ENCODE measurements at regions not wholly inside any gene's neighbourhood (a gene's known extent, or its start where the extent isn't known, plus 50 kb on each side); places are given as distances from the start of the nearest gene placed in this dataset.
"Not testable (repeated sequence)": the region's sequence is repeated elsewhere in the genome, so short reads cannot be mapped to it uniquely, and the experiment has no call there.

DNA sequence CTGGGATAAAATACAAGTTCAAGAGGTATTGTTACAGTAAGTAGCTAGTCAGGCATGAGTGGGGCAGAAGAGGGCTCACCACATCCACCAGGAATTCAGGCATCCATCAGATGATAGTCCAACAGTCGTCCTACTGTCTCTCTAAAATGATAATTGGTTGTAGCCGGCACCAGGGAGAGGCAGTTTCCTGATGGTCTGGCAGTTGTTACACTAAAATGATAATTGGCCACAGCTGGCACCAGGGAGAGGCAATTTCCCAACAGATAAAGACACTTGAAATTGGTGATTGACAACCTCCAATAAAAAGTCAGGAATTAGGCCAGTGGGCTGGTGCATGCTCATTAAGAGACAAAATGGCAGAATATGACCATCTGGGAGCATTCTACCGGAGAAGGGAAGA lies 545.8 kb downstream of the AMY1C start:
- intact Hi-C loops (cut with micrococcal nuclease) = no loop called here
- H3K9me3 ChIP-seq (replicated peaks) = peaks cover 9% of the 10 kb centered on the region
- no peaks in the 10 kb centered on the region for H3K36me3 ChIP-seq
- no peak for DNase-seq
- no peaks in the 10 kb centered on the region for H3K4me1 ChIP-seq
- no peaks in the 10 kb centered on the region for H3K27me3 ChIP-seq (ENCODE audit: low read depth)
- no peak overlapping the region for H3K27ac ChIP-seq (replicated peaks)
- no peak overlapping the region for H3K4me3 ChIP-seq
- TF ChIP-seq, protein P1, sequence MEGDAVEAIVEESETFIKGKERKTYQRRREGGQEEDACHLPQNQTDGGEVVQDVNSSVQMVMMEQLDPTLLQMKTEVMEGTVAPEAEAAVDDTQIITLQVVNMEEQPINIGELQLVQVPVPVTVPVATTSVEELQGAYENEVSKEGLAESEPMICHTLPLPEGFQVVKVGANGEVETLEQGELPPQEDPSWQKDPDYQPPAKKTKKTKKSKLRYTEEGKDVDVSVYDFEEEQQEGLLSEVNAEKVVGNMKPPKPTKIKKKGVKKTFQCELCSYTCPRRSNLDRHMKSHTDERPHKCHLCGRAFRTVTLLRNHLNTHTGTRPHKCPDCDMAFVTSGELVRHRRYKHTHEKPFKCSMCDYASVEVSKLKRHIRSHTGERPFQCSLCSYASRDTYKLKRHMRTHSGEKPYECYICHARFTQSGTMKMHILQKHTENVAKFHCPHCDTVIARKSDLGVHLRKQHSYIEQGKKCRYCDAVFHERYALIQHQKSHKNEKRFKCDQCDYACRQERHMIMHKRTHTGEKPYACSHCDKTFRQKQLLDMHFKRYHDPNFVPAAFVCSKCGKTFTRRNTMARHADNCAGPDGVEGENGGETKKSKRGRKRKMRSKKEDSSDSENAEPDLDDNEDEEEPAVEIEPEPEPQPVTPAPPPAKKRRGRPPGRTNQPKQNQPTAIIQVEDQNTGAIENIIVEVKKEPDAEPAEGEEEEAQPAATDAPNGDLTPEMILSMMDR (IDR thresholded peaks at IDR 0.05; ENCODE audit: borderline replicate concordance) = no peak

DNA sequence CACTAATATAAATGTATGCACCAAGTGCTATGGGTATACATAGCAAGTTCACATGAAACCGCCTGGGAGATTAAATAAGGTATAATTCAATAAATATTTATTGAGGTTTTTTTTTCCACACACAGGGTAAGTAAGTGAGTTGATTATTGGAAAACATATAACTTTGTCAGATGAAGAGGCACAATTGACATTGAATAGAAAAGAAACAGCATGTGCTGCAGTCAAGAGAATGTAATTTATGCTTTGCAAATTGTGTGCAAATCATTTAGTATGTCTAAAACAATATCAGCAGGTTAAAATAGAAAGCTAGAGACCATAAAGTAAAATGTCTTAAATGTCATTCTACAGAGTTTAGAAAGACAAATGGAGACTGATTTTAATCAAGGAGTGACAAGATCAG lies 560.0 kb downstream of the AMY1C start:
- TF ChIP-seq, protein P1 (IDR thresholded peaks at IDR 0.05; ENCODE audit: borderline replicate concordance) = no peak
- no peak overlapping the region for H3K4me3 ChIP-seq
- H3K36me3 ChIP-seq = no peaks in the 10 kb centered on the region
- intact Hi-C loops (cut with micrococcal nuclease) = no loop called here
- DNase-seq = no peak
- H3K27me3 ChIP-seq (ENCODE audit: low read depth) = no peaks in the 10 kb centered on the region
- no peak overlapping the region for H3K27ac ChIP-seq (replicated peaks)
- H3K4me1 ChIP-seq = no peaks in the 10 kb centered on the region
- peaks cover 13% of the 10 kb centered on the region for H3K9me3 ChIP-seq (replicated peaks)

DNA sequence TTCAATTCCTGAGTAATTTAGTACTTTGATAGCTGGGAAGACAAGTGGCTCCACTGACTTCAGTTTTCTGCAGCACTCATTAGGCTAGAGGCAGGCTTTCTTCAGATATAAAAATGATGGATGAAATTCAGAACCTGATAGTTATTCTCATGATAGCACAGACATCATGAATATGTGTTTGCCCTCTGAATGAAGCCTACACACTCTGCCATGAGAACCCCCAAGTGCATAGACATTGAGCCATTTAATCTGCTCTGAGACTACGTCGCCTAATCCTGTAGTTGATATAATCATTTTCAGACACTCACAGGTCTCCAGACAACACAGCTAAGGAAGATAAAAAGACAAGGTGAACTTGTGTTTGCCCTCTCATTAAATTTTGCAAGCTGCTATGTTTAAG lies 566.1 kb downstream of the AMY1C start:
- no peak overlapping the region for H3K27ac ChIP-seq (replicated peaks)
- intact Hi-C loops (cut with micrococcal nuclease) = no loop called here

DNA sequence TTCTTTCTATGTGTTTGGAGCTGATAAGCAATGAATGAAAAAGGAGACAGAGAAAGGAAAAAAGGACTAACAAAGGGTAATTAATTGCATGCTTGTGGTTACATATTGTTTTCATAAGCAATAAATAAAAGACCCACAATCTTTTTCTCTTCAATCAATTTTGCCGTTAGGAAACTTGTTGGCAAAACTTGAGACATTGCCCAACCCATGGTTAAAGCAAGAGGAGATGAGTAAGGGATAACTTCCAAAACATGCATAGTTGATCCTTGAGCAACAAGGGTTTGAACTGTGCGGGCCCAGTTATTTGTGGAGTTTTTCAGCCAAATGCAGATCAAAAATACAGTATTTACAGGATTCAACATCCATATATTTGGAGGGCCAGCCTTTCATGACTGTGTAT lies 572.4 kb downstream of the AMY1C start:
- Histone ChIP-seq H3K4me1 (no peaks in the 10 kb centered on the region), H3K27me3 (ENCODE audit: low read depth) (no peaks in the 10 kb centered on the region), H3K9me3 (replicated peaks) (peaks cover 23% of the 10 kb centered on the region), H3K36me3 (no peaks in the 10 kb centered on the region), H3K27ac (replicated peaks) (no peak overlapping the region), H3K4me3 (no peak overlapping the region)
- intact Hi-C loops (cut with micrococcal nuclease) = no loop called here
- DNase-seq = no peak
- TF ChIP-seq, protein P1 (IDR thresholded peaks at IDR 0.05; ENCODE audit: borderline replicate concordance) = no peak

More for the DNA sequence above, 566.1 kb downstream of the AMY1C start:
- H3K4me1 ChIP-seq = no peaks in the 10 kb centered on the region
- TF ChIP-seq, protein P1 (IDR thresholded peaks at IDR 0.05; ENCODE audit: borderline replicate concordance) = no peak
- peaks cover 16% of the 10 kb centered on the region for H3K9me3 ChIP-seq (replicated peaks)
- H3K27me3 ChIP-seq (ENCODE audit: low read depth) = no peaks in the 10 kb centered on the region
- H3K4me3 ChIP-seq = no peak overlapping the region
- H3K36me3 ChIP-seq = no peaks in the 10 kb centered on the region
- no peak for DNase-seq

DNA sequence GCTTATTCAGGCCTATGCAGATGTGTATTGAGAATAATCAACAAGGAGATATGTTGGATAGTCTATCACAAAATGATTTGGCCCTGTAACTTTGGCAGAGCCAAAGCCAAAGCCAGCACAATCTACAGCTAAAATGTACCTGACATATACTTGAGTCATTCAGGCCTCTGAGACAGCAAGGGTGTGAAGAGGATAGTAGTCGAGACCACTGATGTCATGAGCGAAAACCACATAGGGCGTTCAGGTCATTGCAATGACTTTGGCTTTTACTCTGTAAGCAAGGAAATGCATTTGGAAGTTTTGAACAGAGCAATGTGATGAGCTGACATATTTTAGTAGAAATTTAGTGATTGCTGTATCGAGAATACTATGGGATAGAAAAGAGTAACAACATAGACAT lies 579.6 kb downstream of the AMY1C start:
- DNase-seq = no peak
- H3K4me3 ChIP-seq = no peak overlapping the region
- no peaks in the 10 kb centered on the region for H3K27me3 ChIP-seq (ENCODE audit: low read depth)
- peaks cover 31% of the 10 kb centered on the region for H3K9me3 ChIP-seq (replicated peaks)
- intact Hi-C loops (cut with micrococcal nuclease) = no loop called here
- no peaks in the 10 kb centered on the region for H3K36me3 ChIP-seq
- no peak overlapping the region for H3K27ac ChIP-seq (replicated peaks)
- TF ChIP-seq, protein P1 (IDR thresholded peaks at IDR 0.05; ENCODE audit: borderline replicate concordance) = no peak
- no peaks in the 10 kb centered on the region for H3K4me1 ChIP-seq

DNA sequence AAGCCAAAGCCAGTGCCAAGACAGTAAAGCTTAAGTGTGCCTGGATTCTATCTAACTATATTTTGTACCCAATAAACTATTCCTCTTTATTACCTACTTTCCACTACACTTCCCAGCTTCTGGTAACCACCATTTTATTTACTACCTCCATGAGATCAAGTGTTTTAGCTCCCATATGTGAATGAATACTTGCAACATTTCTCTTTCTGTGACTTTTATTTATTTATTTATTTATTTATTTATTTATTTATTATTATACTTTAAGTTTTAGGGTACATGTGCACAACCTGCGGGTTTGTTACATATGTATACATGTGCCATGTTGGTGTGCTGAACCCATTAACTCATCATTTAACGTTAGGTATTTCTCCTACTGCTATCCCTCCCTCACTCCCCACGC lies 582.1 kb downstream of the AMY1C start:
- intact Hi-C loops (cut with micrococcal nuclease) = no loop called here
- H3K36me3 ChIP-seq = no peaks in the 10 kb centered on the region
- no peak for DNase-seq
- no peaks in the 10 kb centered on the region for H3K4me1 ChIP-seq
- no peaks in the 10 kb centered on the region for H3K27me3 ChIP-seq (ENCODE audit: low read depth)
- H3K4me3 ChIP-seq = no peak overlapping the region
- TF ChIP-seq, protein P1 (IDR thresholded peaks at IDR 0.05; ENCODE audit: borderline replicate concordance) = no peak
- no peak overlapping the region for H3K27ac ChIP-seq (replicated peaks)
- peaks cover 36% of the 10 kb centered on the region for H3K9me3 ChIP-seq (replicated peaks)

DNA sequence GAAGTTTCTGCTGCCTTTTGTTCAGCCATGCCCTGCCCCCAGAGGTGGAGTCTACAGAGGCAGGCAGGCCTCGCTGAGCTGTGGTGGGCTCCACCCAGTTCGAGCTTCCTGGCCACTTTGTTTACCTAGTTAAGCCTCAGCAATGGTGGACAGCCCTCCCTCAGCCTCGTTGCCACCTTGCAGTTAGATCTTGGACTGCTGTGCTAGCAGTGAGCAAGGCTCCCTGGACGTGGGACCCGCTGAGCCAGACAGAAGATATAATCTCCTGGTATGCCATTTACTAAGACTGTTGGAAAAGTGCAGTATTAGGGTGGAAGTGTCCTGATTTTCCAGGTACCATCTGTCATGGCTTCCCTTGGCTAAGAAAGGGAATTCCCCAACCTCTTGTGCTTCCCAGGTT lies 588.2 kb downstream of the AMY1C start:
- intact Hi-C loops (cut with micrococcal nuclease); H3K4me1 ChIP-seq; H3K4me3 ChIP-seq; H3K27me3 ChIP-seq (ENCODE audit: low read depth); H3K36me3 ChIP-seq; H3K27ac ChIP-seq (replicated peaks); DNase-seq: not testable (repeated sequence)
- H3K9me3 ChIP-seq (replicated peaks) = peaks cover 32% of the 10 kb centered on the region

All from left ventricle myocardium inferior (tissue), 1 donor.